Erythroblast (primary cell): ENCODE measurements at regions not wholly inside any gene's neighbourhood (a gene's known extent, or its start where the extent isn't known, plus 50 kb on each side); places are given as distances from the start of the nearest gene placed in this dataset.
"Not testable (repeated sequence)": the region's sequence is repeated elsewhere in the genome, so short reads cannot be mapped to it uniquely, and the experiment has no call there.

Experiments
- GATA1 ChIP-seq: IDR thresholded peaks from 2 replicates; pipeline ENCODE4 v1.6.1; 2011; ENCODE audit warnings: low read depth, mild to moderate bottlenecking, control low read depth, low read length, moderate library complexity
- POLR2A ChIP-seq: IDR thresholded peaks from 2 replicates; pipeline ENCODE4 v1.6.1; 2011; ENCODE audit warnings: mild to moderate bottlenecking, low read length

DNA sequence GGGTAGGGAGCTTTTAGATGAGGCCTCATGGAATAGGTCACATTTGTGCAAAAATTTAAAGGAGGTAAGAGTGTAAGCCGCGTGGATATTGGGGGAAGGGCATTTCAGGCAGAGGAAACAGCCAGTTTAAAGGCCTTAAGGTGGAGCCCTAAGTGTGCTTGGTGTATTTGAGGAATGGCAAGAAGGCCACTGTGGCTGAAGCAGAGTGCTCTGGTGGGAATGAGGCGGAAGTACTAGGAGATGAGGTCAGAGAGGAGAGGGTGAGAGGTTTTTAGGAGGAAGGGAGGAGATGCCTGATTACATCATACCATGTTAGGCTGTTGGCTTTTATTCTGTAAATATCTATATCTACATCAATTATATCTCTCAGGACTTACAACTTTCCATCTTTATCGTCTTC, 75.3 kb downstream of the SRGAP2 start:
- not testable (repeated sequence) for TF ChIP-seq POLR2A, GATA1
